ENCODE measurements at regions not wholly inside any gene's neighbourhood (a gene's known extent, or its start where the extent isn't known, plus 50 kb on each side); places are given as distances from the start of the nearest gene placed in this dataset.

- H3K27ac ChIP-seq = no peak overlapping the region
Measured at GRCh38 chr15:57819646-57820045, 113.1 kb downstream of the POLR2M start.

DNA sequence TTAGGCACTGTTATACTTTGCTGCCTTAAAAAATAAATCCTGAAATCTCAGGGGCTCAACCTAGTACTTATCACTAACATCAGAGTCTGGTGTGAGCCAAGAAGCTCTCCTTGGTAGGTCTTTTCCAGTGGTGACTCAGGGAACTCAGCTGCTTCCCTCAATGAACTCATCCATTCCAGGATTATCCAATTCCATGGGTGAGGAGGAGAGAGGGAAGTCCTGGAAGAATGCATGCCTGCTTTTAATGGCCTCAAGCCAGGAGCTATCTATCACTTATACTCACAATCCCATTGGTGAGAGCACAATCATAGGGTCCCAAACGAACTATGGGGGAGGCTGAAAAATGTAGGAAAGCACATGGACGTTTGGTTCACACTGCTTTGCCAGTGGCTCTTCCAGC, 113.6 kb downstream of the POLR2M start:
- no peak overlapping the region for H3K4me3 ChIP-seq
- H3K27ac ChIP-seq = no peak overlapping the region

More at GRCh38 chr15:57819646-57820045, 113.1 kb downstream of the POLR2M start:
- H3K4me3 ChIP-seq = no peak overlapping the region

GRCh38 chr15:57821826-57822225, 115.3 kb downstream of the POLR2M start:
- H3K4me3 ChIP-seq = no peak overlapping the region

DNA sequence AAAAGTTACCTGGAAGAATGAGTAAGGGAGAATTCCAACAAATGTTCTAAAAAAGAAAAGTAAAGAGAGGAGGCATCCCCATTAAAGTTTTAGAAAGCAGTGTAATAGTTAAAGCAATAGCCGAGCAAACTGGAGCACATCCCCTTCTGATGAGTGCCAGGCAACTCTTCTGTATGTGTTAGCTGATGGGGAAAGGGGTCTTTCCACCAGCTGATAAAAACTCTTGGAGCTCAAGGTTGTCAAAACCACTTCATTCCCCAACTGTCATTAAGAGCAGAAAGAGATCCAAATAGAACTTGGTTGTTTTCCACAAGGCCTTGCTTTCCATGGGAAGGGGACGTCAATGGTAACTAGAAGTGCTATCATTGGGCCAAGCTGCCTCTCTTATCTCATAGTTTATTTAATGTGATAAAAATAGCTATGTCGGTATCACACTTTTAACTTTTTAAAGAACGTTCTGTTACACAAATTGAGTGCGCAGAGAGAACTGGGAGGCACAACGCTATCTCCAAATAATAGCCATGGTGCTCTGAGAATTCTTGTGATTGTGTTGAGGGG, 116.9 kb downstream of the POLR2M start:
- Histone ChIP-seq H3K4me3 (no peak overlapping the region), H3K27ac (no peak overlapping the region)

More at GRCh38 chr15:57821826-57822225, 115.3 kb downstream of the POLR2M start:
- H3K27ac ChIP-seq = no peak overlapping the region

GRCh38 chr15:57824186-57824585, 117.7 kb downstream of the POLR2M start:
- Histone ChIP-seq H3K27ac (no peak overlapping the region), H3K4me3 (no peak overlapping the region)

DNA sequence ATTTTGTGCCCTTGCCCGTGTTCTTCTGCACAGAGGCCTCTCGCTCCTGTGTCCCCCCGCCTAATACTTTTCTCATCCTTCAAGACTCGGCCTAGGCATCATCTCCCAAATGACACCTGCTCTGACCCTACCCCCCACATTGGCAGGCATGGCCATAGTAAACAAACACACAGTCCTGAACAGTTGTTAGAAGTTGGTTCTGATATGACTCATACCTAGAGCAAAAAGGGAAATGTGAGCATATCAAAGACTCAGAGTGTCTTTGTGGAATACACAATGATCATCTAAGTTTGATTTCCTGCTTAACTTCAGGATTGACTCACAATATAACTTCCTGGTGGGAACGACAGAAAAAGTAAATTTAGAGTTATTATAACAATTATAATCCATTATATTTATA, 120.5 kb downstream of the POLR2M start:
- Histone ChIP-seq H3K4me3 (no peak overlapping the region), H3K27ac (no peak overlapping the region)

DNA sequence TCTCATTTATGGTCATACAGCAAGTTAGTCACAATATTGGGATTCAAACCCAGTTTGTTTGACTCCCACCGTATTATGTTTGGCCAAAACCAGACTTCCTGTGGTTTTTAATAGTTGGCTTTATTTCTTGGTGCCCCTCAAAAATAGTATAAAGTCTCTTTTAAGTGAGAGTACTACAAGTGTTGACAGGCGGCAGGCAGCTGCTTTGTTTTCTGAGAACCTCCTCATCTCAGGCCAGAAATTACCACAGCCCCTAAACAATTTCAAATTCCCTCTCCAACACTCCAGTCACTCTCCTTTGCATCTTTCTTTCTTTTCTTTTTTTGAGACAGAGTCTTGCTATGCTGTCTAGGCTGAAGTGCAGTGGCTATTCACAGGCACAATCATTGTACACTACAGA, 121.5 kb downstream of the POLR2M start:
- no peak overlapping the region for H3K27ac ChIP-seq

DNA sequence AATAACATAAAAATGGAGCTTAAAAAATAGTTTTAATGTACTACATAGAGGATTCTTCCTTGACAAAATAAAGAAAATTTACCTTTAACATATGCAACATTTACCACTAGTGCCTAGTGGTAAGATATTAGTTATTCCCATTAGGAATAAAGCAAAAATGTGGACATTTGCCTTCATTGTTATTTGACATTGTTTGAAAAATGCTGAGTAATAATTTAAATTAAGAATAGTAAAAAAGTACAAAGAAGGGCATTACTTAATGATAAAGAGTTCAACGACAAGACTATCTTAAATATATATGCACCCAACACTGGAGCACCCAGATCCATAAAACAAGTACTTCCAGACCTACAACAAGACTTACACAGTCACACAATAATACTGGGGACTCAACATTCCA, 125.7 kb downstream of the POLR2M start:
- H3K27ac ChIP-seq = no peak overlapping the region
- no peak overlapping the region for H3K4me3 ChIP-seq

More for the DNA sequence above, 121.5 kb downstream of the POLR2M start:
- no peak overlapping the region for H3K4me3 ChIP-seq

DNA sequence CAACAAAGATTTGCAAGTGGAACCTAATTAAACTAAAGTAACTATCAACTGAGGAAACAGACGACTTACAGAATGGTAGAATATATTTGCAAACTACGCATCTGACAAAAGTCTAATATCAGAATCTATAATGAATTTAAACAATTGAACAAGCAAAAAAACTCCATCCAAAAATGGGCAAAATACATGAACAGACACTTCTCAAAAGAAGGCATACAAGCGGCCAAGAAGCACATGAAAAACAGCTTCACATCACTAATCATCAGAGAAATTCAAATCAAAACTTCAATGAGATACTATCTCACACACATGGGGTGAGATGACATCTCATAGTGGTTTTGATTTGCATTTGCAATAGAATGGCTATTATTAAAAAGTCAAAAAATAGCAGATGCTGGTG, 128.6 kb downstream of the POLR2M start:
- Histone ChIP-seq H3K4me3 (no peak overlapping the region), H3K27ac (no peak overlapping the region)

DNA sequence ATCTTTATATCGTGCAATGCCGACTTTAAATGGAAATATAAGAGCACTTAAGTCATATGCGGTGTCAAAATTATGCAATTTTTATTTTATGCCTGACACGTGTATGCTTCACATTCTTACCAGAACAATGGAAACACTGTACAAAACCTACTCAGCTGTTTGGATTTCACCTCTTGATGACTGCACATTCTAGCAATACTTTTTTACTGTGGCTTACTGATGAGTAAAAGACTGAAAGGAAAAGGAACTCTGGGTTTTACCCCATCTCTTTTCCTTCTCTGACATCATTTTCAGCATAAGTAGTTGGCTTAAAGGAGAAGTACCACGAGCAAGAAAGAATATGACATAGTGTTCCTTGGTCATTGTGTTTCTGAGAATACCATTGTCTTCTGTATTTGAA, 142.8 kb downstream of the POLR2M start:
- no peak overlapping the region for H3K4me3 ChIP-seq
- H3K27ac ChIP-seq = no peak overlapping the region

- no peak overlapping the region for H3K27ac ChIP-seq
- H3K4me3 ChIP-seq = no peak overlapping the region
Measured at GRCh38 chr15:57854531-57854930, 148.0 kb downstream of the POLR2M start.

- no peak overlapping the region for H3K27ac ChIP-seq
- no peak overlapping the region for H3K4me3 ChIP-seq
Measured at GRCh38 chr15:57857871-57858270, 151.4 kb downstream of the POLR2M start.

DNA sequence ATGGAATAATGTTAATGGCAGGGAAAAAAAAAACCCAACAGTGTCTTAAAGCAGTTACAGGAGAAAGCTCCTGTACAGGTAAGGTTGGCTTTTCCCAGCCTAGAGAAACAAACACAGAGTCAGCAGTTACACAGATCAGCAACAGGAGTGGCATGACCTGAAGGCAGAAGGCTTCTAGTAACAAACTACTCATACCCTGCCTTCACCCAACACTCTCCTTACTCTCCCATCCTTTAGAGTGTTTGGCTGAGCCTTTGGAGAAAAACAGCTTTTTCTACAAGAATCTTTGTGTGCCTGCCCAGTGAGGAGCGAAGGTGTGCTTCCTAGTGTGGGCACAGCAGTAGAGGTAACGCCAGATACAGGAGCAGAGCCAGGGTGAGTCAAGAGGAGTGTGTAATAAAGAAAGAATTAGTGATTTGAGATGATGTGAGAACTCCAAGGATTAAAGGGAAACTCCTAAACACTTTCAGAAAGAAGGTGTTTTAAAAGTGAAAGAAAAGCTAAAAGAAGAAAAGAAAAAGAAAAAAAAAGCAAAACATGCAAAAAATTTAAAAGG, 152.7 kb downstream of the POLR2M start:
- H3K4me3 ChIP-seq = no peak overlapping the region
- no peak overlapping the region for H3K27ac ChIP-seq

GRCh38 chr15:57861034-57861638, 154.6 kb downstream of the POLR2M start:
- Histone ChIP-seq H3K4me3 (no peak overlapping the region), H3K27ac (no peak overlapping the region)

DNA sequence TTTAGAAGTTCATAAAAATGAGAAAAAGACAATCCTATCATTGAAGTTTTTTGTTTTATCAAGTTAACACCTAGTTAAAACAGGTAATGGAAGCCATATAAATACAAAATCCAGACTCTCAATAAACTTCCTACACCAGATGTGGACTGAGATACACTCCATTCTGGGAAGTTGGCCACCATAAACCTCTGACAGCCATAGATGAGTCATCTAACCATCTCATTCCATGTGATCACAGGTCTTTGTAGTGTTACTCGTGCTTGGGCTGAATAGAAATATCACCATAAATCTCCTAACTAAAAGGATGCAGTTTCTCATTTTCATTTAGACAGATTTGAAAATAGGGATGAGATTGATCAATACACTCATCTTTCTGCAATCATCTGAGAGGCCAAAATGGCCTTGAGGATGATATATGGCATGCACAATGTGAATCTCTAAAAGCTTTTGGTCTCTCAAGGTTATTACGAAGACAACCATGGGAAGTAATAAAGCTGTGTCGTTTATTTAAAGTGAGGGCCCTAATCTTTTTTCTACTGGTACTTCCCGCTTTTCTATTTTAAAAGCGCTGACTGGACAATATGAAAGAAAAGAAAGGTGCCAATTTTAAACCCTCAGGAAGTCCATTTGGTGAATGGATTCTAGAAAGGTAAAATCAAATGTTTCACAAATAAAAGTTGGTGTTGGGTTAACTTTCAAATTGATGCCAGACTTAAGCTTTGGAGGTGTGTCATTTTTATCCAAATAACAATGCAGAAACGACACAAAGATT, 155.5 kb downstream of the POLR2M start:
- no peak overlapping the region for H3K4me3 ChIP-seq

GRCh38 chr15:57862761-57863160, 156.2 kb downstream of the POLR2M start:
- no peak overlapping the region for H3K4me3 ChIP-seq
- no peak overlapping the region for H3K27ac ChIP-seq

More for the DNA sequence above, 155.5 kb downstream of the POLR2M start:
- H3K27ac ChIP-seq = no peak overlapping the region

- H3K27ac ChIP-seq = no peak overlapping the region
- H3K4me3 ChIP-seq = no peak overlapping the region
Measured at GRCh38 chr15:57865294-57865693, 158.8 kb downstream of the POLR2M start.

- H3K27ac ChIP-seq = no peak overlapping the region
- H3K4me3 ChIP-seq = no peak overlapping the region
Measured at GRCh38 chr15:57866149-57866736, 159.7 kb downstream of the POLR2M start.

GRCh38 chr15:57867970-57868798, 161.7 kb downstream of the POLR2M start:
- H3K27ac ChIP-seq = no peak overlapping the region
- no peak overlapping the region for H3K4me3 ChIP-seq

DNA sequence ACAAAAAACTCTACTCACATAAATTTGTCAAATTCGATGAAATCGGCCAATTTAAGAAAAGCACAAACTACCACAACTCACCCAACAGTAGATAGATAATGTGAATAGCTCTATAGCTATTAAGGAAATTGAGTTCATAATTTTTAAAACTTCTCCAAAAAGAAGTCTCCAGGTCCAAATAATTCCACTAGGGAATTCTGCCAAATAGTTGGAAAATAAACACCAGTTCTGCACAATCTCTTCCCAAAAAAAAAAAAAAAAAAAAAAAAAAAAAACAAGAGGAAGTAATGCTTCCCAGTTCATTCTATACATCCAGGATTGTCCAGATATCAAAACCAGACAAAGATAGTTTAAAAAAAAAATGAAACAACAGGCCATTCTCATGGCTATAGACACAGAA, 164.2 kb downstream of the POLR2M start:
- H3K4me3 ChIP-seq = no peak overlapping the region

More for the DNA sequence above, 164.2 kb downstream of the POLR2M start:
- H3K27ac ChIP-seq = no peak overlapping the region
